ENCODE measurements at regions not wholly inside any gene's neighbourhood (a gene's known extent, or its start where the extent isn't known, plus 50 kb on each side); places are given as distances from the start of the nearest gene placed in this dataset.

DNA sequence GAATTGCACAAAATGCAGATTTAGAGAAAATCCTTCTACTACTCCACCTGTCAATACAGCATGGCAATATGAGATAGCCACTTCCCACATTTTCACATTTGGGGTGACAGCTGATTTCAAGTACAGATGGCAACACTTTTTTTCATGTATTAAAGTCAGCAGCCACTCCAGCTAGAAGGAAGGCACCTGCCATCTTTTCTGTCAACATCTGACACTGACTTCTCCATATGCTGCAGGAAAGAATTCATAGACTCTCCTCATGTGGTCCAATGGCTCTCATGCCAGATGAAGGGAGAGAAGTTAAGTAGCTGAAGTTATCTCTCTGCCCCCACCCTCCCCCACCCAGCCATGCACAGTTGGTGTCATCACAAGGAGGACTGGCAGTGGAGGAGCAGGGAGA lies 912.0 kb downstream of the SORCS1 start:
- POLR2A ChIA-PET = no interaction called here
- no peaks in the 10 kb centered on the region for H3K4me1 Mint-ChIP-seq

DNA sequence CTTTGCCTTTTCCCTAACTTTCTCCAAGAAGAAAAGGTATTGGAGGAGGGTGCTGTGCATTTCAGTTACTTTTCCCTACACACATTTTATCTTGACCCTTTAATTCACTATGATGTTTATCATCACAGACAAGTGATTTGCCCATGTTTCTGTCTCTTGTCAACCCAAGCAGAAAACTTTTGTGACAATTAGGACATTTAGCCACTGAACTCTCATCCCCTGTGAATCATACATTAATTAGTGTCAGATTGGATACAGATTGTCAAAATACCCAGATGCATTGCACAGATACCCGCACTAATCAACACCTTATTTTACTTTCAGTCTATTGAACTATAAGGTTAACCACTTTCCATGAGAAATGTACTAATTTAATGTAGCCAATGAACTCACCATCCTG lies 912.9 kb downstream of the SORCS1 start:
- TF ChIP-seq, protein P1, sequence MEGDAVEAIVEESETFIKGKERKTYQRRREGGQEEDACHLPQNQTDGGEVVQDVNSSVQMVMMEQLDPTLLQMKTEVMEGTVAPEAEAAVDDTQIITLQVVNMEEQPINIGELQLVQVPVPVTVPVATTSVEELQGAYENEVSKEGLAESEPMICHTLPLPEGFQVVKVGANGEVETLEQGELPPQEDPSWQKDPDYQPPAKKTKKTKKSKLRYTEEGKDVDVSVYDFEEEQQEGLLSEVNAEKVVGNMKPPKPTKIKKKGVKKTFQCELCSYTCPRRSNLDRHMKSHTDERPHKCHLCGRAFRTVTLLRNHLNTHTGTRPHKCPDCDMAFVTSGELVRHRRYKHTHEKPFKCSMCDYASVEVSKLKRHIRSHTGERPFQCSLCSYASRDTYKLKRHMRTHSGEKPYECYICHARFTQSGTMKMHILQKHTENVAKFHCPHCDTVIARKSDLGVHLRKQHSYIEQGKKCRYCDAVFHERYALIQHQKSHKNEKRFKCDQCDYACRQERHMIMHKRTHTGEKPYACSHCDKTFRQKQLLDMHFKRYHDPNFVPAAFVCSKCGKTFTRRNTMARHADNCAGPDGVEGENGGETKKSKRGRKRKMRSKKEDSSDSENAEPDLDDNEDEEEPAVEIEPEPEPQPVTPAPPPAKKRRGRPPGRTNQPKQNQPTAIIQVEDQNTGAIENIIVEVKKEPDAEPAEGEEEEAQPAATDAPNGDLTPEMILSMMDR (IDR thresholded peaks at IDR 0.05) = no peak
- no CpG with 5 or more reads among the region's 1 CpG for WGBS (ENCODE audit: insufficient coverage)
- Mint-ChIP-seq H3K27me3 (no peaks in the 10 kb centered on the region), H3K4me3 (no peak overlapping the region), H3K9me3 (ENCODE audit: insufficient read depth) (no peaks in the 10 kb centered on the region), H3K27ac (no peak overlapping the region), H3K4me1 (no peaks in the 10 kb centered on the region)
- Histone ChIP-seq H3K4me1 (ENCODE audit: control insufficient read depth in 2 of 2, insufficient read depth in 2 of 2, low read length in 2 of 2) (no peaks in the 10 kb centered on the region), H3K4me2 (replicated peaks; ENCODE audit: low read depth, low read length, poor library complexity, severe bottlenecking) (no peak overlapping the region), H4K20me1 (ENCODE audit: control insufficient read depth, insufficient read depth, low read length, poor library complexity, severe bottlenecking) (no peaks in the 10 kb centered on the region), H3K36me3 (replicated peaks in 1 of 2; ENCODE audit: control extremely low read depth in 1 of 2, control insufficient read depth in 1 of 2, extremely low read depth in 1 of 2, insufficient read depth in 2 of 2, low read length in 1 of 2) (no peaks in the 10 kb centered on the region), H3K4me3 (ENCODE audit: control extremely low read depth in 1 of 5, extremely low read depth in 1 of 5, insufficient read depth in 1 of 5, low read depth in 2 of 5, low read length in 4 of 5) (no peak overlapping the region), H3K9me3 (ENCODE audit: control extremely low read depth in 1 of 3, control insufficient read depth in 2 of 3, insufficient read depth in 1 of 3, low read length in 2 of 3) (no peaks in the 10 kb centered on the region), H3K27ac (ENCODE audit: low read length in 2 of 2) (no peak overlapping the region), H3K9ac (ENCODE audit: low read length) (no peak overlapping the region), H3K79me2 (ENCODE audit: control insufficient read depth, insufficient read depth, low read length) (no peaks in the 10 kb centered on the region), H3K27me3 (replicated peaks in 1 of 4; ENCODE audit: control extremely low read depth in 1 of 4, control insufficient read depth in 3 of 4, insufficient read depth in 4 of 4, low read length in 3 of 4) (no peaks in the 10 kb centered on the region), H2AFZ (ENCODE audit: insufficient read depth, low read depth, low read length, poor library complexity, severe bottlenecking) (no peak overlapping the region)
- DNase-seq (no peak), ATAC-seq (ENCODE audit: low read depth) (no peak)
- ChIA-PET POLR2A (no interaction called here), CTCF (no interaction called here)
- intact Hi-C loops (cut with micrococcal nuclease) = no loop called here

More for the DNA sequence above, 912.0 kb downstream of the SORCS1 start:
- Histone ChIP-seq H3K4me2 (replicated peaks; ENCODE audit: low read depth, low read length, poor library complexity, severe bottlenecking) (no peak overlapping the region), H3K36me3 (replicated peaks in 1 of 2; ENCODE audit: control extremely low read depth in 1 of 2, control insufficient read depth in 1 of 2, extremely low read depth in 1 of 2, insufficient read depth in 2 of 2, low read length in 1 of 2) (no peaks in the 10 kb centered on the region), H3K9ac (ENCODE audit: low read length) (no peak overlapping the region), H4K20me1 (ENCODE audit: control insufficient read depth, insufficient read depth, low read length, poor library complexity, severe bottlenecking) (no peaks in the 10 kb centered on the region), H3K79me2 (ENCODE audit: control insufficient read depth, insufficient read depth, low read length) (no peaks in the 10 kb centered on the region), H3K4me3 (ENCODE audit: control extremely low read depth in 1 of 5, extremely low read depth in 1 of 5, insufficient read depth in 1 of 5, low read depth in 2 of 5, low read length in 4 of 5) (no peak overlapping the region), H3K9me3 (ENCODE audit: control extremely low read depth in 1 of 3, control insufficient read depth in 2 of 3, insufficient read depth in 1 of 3, low read length in 2 of 3) (peaks cover 0 to 2% (median 0%) of the 10 kb centered on the region in 3 donors), H3K27ac (ENCODE audit: low read length in 2 of 2) (no peak overlapping the region), H3K4me1 (ENCODE audit: control insufficient read depth in 2 of 2, insufficient read depth in 2 of 2, low read length in 2 of 2) (no peaks in the 10 kb centered on the region), H2AFZ (ENCODE audit: insufficient read depth, low read depth, low read length, poor library complexity, severe bottlenecking) (no peak overlapping the region), H3K27me3 (replicated peaks in 1 of 4; ENCODE audit: control extremely low read depth in 1 of 4, control insufficient read depth in 3 of 4, insufficient read depth in 4 of 4, low read length in 3 of 4) (no peaks in the 10 kb centered on the region)
- Mint-ChIP-seq H3K27me3 (no peaks in the 10 kb centered on the region), H3K9me3 (ENCODE audit: insufficient read depth) (no peaks in the 10 kb centered on the region), H3K4me3 (no peak overlapping the region), H3K27ac (no peak overlapping the region)
- ATAC-seq (ENCODE audit: low read depth) = no peak
- intact Hi-C loops (cut with micrococcal nuclease) = no loop called here
- DNase-seq = no peak
- CTCF ChIA-PET = no interaction called here
- TF ChIP-seq, protein P1 (IDR thresholded peaks at IDR 0.05) = no peak
- no peak for TF ChIP-seq EZH2 (IDR thresholded peaks at IDR 0.05; ENCODE audit: borderline replicate concordance, insufficient read depth, low read depth, low read length, poor library complexity, severe bottlenecking)

All from B cell (primary cell).